ENCODE measurements at regions not wholly inside any gene's neighbourhood (a gene's known extent, or its start where the extent isn't known, plus 50 kb on each side); places are given as distances from the start of the nearest gene placed in this dataset.
"Not testable (repeated sequence)": the region's sequence is repeated elsewhere in the genome, so short reads cannot be mapped to it uniquely, and the experiment has no call there.

DNA sequence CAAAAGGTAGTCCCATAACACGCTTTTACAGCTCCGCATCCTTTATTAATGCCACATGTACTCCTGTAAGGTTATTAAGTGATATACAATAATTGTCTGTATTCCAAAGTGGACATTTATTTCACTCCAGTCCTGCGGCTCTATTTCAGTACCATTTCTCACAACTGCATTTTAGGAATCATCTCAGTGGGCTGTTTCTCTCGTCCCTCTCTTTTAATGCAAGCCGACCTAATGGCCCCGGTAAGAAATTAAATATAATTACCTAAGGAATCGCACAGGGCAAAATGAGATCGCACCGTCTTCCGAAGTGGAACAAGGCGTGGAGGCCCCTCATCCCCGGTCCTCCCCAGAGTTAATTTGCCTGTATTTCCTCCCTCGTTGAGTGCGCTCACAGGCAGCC is 216.5 kb downstream of the RAB11FIP2 start:
- Histone ChIP-seq H3K27me3 (replicated peaks) (no peaks in the 10 kb centered on the region), H3K4me3 (ENCODE audit: low read depth, low read length) (no peak overlapping the region), H3K36me3 (replicated peaks) (no peaks in the 10 kb centered on the region), H3K27ac (no peak overlapping the region)
- TF ChIP-seq, protein P1, sequence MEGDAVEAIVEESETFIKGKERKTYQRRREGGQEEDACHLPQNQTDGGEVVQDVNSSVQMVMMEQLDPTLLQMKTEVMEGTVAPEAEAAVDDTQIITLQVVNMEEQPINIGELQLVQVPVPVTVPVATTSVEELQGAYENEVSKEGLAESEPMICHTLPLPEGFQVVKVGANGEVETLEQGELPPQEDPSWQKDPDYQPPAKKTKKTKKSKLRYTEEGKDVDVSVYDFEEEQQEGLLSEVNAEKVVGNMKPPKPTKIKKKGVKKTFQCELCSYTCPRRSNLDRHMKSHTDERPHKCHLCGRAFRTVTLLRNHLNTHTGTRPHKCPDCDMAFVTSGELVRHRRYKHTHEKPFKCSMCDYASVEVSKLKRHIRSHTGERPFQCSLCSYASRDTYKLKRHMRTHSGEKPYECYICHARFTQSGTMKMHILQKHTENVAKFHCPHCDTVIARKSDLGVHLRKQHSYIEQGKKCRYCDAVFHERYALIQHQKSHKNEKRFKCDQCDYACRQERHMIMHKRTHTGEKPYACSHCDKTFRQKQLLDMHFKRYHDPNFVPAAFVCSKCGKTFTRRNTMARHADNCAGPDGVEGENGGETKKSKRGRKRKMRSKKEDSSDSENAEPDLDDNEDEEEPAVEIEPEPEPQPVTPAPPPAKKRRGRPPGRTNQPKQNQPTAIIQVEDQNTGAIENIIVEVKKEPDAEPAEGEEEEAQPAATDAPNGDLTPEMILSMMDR (IDR thresholded peaks at IDR 0.05; ENCODE audit: low read depth, low read length, missing control alignments): no peak
- in situ Hi-C loops (cut with HindIII; ENCODE audit: low pct_ligation_motif_present, low sequenced_read_pairs): no loop called here
- DNase-seq: no peak

DNA sequence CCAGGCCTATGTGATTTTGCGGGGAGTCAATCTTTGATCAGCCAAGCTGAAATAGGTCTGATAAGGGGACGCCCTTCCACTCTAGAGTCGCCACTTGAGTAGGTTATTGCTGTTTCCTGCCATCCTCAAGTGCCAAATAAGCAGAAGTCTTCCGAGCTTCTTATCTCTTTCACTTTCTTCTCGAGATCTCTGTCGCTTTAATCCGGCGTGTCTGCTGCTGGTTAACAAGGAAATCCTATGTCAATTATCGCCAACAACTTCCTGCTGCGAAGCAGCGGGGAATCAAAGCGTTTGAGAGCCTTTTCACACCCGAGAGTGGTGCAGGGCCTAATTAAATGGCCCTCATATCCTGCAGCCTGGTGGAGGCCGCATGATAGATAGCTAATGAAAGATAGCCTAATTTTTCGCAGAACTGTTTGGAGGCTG is 215.9 kb downstream of the RAB11FIP2 start:
- no peak for DNase-seq
- H3K4me3 ChIP-seq (ENCODE audit: low read depth, low read length): no peak overlapping the region
- in situ Hi-C loops (cut with HindIII; ENCODE audit: low pct_ligation_motif_present, low sequenced_read_pairs): no loop called here
- H3K36me3 ChIP-seq (replicated peaks): no peaks in the 10 kb centered on the region
- no peak overlapping the region for H3K27ac ChIP-seq
- TF ChIP-seq, protein P1 (IDR thresholded peaks at IDR 0.05; ENCODE audit: low read depth, low read length, missing control alignments): no peak
- H3K27me3 ChIP-seq (replicated peaks): no peaks in the 10 kb centered on the region

DNA sequence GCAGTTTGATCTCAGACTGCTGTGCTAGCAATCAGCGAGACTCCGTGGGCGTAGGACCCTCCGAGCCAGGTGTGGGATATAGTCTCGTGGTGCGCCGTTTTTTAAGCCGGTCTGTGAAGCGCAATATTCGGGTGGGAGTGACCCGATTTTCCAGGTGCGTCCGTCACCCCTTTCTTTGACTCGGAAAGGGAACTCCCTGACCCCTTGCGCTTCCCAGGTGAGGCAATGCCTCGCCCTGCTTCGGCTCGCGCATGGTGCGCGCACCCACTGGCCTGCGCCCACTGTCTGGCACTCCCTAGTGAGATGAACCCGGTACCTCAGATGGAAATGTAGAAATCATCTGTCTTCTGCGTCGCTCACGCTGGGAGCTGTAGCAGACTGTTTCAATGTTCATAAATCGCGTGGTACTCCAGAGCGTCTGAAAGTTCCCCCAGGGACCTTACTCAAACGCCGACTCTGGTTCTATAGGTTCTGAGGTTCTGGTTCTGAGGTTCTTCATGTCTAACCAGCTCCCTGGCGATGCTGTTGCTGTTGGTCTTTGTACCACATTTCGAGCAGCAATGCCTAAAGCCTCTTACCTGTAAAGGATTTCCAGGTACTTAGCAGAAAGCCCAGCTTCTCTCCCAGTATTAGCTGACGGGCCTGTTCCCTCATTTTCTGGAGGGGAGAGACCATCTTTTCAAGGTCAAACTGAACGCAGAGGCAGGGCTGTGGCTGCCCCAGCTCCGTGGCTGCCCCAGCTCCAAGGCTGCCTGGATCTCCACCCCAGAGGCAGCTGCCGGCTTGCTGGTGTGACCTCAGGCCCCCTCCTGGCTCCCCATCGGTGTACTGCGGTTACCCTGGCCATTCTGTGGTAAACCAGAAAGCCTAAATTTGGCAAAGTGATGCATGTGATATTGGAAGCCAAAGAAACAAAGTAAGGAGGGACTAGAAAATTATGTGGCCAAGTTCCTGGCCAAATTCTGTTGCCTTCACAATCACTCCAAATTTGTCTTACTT is 207.9 kb downstream of the RAB11FIP2 start:
- in situ Hi-C loops (cut with HindIII; ENCODE audit: low pct_ligation_motif_present, low sequenced_read_pairs); H3K4me3 ChIP-seq (ENCODE audit: low read depth, low read length); H3K36me3 ChIP-seq (replicated peaks); H3K27ac ChIP-seq; H3K27me3 ChIP-seq (replicated peaks); DNase-seq: not testable (repeated sequence)

DNA sequence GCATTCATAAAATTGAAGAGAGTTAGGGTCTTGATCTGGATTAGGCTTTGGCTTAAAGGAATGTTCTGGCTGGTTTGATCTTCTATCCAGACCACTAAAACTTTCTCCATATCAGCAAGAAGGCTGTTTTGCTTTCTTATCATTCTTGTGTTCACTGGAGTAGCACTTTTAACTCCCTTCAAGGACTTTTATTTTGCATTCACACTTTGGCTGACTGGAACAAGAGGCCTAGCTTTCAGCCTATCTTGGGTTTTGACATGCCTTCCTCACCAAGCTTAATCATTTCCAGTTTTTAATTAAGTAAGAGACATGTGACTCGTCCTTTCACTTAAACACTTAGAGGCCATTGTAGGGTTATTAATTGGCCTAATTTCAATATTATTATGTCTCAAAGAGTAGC is 190.3 kb downstream of the RAB11FIP2 start:
- in situ Hi-C loops (cut with HindIII; ENCODE audit: low pct_ligation_motif_present, low sequenced_read_pairs); H3K36me3 ChIP-seq (replicated peaks); H3K27me3 ChIP-seq (replicated peaks); H3K27ac ChIP-seq; H3K4me3 ChIP-seq (ENCODE audit: low read depth, low read length); DNase-seq: not testable (repeated sequence)

DNA sequence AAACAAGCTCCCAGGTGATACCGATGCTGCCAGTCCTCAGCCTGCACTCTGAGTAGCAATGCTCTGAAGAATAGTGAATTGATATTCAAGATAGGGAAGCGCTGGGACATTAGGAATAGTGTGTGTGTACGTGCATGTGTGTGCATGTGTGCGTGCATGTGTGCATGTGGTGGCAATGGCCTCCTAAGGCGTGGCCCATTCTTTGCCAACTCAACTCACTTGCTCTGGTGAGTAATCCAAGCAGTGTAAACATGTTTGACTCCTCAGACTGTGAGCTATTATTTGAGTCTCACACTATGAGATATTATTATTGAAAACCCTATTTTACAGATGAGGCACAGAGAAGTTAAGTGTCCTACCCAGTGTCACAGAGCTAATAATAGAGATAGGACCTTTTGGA is 186.6 kb downstream of the RAB11FIP2 start:
- Histone ChIP-seq H3K27me3 (replicated peaks) (no peaks in the 10 kb centered on the region), H3K27ac (no peak overlapping the region), H3K36me3 (replicated peaks) (no peaks in the 10 kb centered on the region), H3K4me3 (ENCODE audit: low read depth, low read length) (no peak overlapping the region)
- in situ Hi-C loops (cut with HindIII; ENCODE audit: low pct_ligation_motif_present, low sequenced_read_pairs): no loop called here
- no peak for DNase-seq
- TF ChIP-seq, protein P1 (IDR thresholded peaks at IDR 0.05; ENCODE audit: low read depth, low read length, missing control alignments): no peak

DNA sequence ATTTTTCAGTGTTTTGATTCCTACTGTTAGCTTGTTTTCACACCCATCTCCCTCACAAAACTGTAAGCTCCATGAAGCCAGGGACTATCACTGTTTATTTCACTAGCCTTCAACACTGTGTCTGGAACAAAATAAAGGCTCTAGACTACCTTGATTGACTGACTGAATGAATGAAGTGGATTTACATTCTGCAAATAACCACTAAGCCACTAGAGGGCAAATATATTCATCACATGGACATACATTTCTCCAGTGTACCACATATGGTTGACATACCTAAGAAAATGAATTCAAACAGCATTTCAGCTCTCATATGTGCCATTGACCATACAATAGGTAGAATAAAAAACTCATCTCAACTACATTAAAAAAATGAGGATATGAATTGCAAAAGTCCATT is 185.9 kb downstream of the RAB11FIP2 start:
- in situ Hi-C loops (cut with HindIII; ENCODE audit: low pct_ligation_motif_present, low sequenced_read_pairs): no loop called here
- H3K36me3 ChIP-seq (replicated peaks): no peaks in the 10 kb centered on the region
- TF ChIP-seq, protein P1 (IDR thresholded peaks at IDR 0.05; ENCODE audit: low read depth, low read length, missing control alignments): no peak
- peak; percentile 2 for DNase-seq
- no peak overlapping the region for H3K4me3 ChIP-seq (ENCODE audit: low read depth, low read length)
- no peak overlapping the region for H3K27ac ChIP-seq
- no peaks in the 10 kb centered on the region for H3K27me3 ChIP-seq (replicated peaks)

Data from brain microvascular endothelial cell (primary cell).